PC-3 (cell line): ENCODE measurements at regions not wholly inside any gene's neighbourhood (a gene's known extent, or its start where the extent isn't known, plus 50 kb on each side); places are given as distances from the start of the nearest gene placed in this dataset.

Source experiments
- CTCF ChIP-seq: fragments of 300-600 bp; sonication (generic); conservative IDR thresholded peaks from 2 replicates; pipeline ENCODE4 v1.5.1; 2017; ENCODE audit warnings: antibody characterized with exemption, low read depth, mild to moderate bottlenecking, low read length
- EZH2phosphoT487 ChIP-seq: fragments of 300-600 bp; sonication (generic); IDR thresholded peaks from 2 replicates; pipeline ENCODE4 v1.6.1; 2018; ENCODE audit warnings: mild to moderate bottlenecking, antibody characterized with exemption, low read length, borderline replicate concordance

GRCh38 chr10:15427843-15428414 is 56.8 kb upstream of the FAM171A1 start:
- peak; percentile 62 for TF ChIP-seq CTCF
- TF ChIP-seq EZH2phosphoT487 = no peak
